K562 (cell line): ENCODE measurements at regions not wholly inside any gene's neighbourhood (a gene's known extent, or its start where the extent isn't known, plus 50 kb on each side); places are given as distances from the start of the nearest gene placed in this dataset.

Experiments
- ATAC-seq: fragments of 200-7000 bp; cut with Tn5 transposase; 3 replicates; pipeline ENCODE4 v1.9.1; 2020; ENCODE audit warnings: moderate library complexity
- BruUV-seq: library from RNA; stranded (reverse); fragments of 400-500 nt; replicated peaks from 2 replicates; lab custom pipeline; 2021; lab: Mats Ljungman, UMichigan
- CTCF ChIA-PET: fragments of 300-600 bp; formaldehyde crosslinking; extraction: SDS; loops from one replicate; lab custom pipeline; 2021; ENCODE audit warnings: low intra/inter-chr PET ratio; lab: Yijun Ruan, JAX
- POLR2A ChIA-PET: fragments of 300-600, 350-650 bp; sonication (Branson Sonifier 250); formaldehyde crosslinking; extraction: SDS; loops from one replicate; lab custom pipeline; 2021; ENCODE audit warnings: antibody characterized with exemption, inconsistent platforms; lab: Yijun Ruan, JAX
- DNase-seq, 4 experiments: peaks; one replicate each; pipeline versions ENCODE4 v3.0.0 to v3.0.0-alpha.2; 2011 to 2018; ENCODE audit warnings: low spot score in 3 of 4, mixed read lengths in 3 of 4; ENCODE audit errors: extremely low read depth in 1 of 4
- FAIRE-seq: peaks from 2 replicates; lab custom pipeline; 2011; peaks lifted over from hg19 to GRCh38; lab: Jason Lieb, UNC
- H2AFZ ChIP-seq: 2 replicates; pipeline ENCODE4 v1.6.0; 2011; ENCODE audit warnings: low read depth, low read length, control low read depth, inconsistent platforms
- H3K27ac ChIP-seq: fragments of 200-600 bp; 3 replicates; pipeline ENCODE4 v1.8.0; 2011; ENCODE audit warnings: low read depth, mild to moderate bottlenecking, control low read depth, inconsistent platforms, low read length, moderate library complexity, mixed read lengths; ENCODE audit errors: extremely low read depth
- H3K27me3 ChIP-seq, 2 experiments: fragments of 300-600 bp in 1 of 2; 2 replicates in 1 of 2; 3 replicates in 1 of 2; pipeline versions ENCODE4 v1.6.0 to v1.8.0; 2011; ENCODE audit warnings: inconsistent platforms in 2 of 2, low read length in 2 of 2, mild to moderate bottlenecking in 1 of 2, mixed read lengths in 1 of 2, moderate library complexity in 1 of 2; ENCODE audit not compliant: control insufficient read depth in 2 of 2, insufficient read depth in 2 of 2
- H3K36me3 ChIP-seq: fragments of 300-600 bp; 3 replicates; pipeline ENCODE4 v1.8.0; 2011; ENCODE audit warnings: mild to moderate bottlenecking, low read length, inconsistent platforms; ENCODE audit not compliant: control insufficient read depth, insufficient read depth
- H3K4me1 ChIP-seq, 2 experiments: fragments of 200-600 bp in 1 of 2; replicated peaks in 1 of 2; 2 replicates in 1 of 2; 3 replicates in 1 of 2; pipeline versions ENCODE4 v1.5.1 to v1.8.0; 2011; ENCODE audit warnings: inconsistent platforms in 2 of 2, low read length in 2 of 2, mild to moderate bottlenecking in 1 of 2, mixed read lengths in 1 of 2, moderate library complexity in 1 of 2; ENCODE audit not compliant: control insufficient read depth in 2 of 2, insufficient read depth in 2 of 2
- H3K4me2 ChIP-seq: 2 replicates; pipeline ENCODE4 v1.6.1; 2011; ENCODE audit warnings: low read length, control low read depth, inconsistent platforms, mixed read lengths; ENCODE audit not compliant: insufficient read depth
- H3K4me3 ChIP-seq: fragments of 200-600 bp; sonication (generic), shearing (Covaris generic); 2 replicates; pipeline ENCODE4 v1.5.1; 2016; ENCODE audit warnings: control low read depth, inconsistent platforms
- H3K79me2 ChIP-seq: fragments of 200-600 bp; 3 replicates; pipeline ENCODE4 v1.8.0; 2011; ENCODE audit warnings: low read length, inconsistent platforms; ENCODE audit not compliant: control insufficient read depth, insufficient read depth
- H3K9ac ChIP-seq, 2 experiments: 2 replicates each; pipeline versions ENCODE4 v1.6.0 to v1.6.1; 2011; ENCODE audit warnings: low read depth in 2 of 2, low read length in 2 of 2, control low read depth in 1 of 2, inconsistent platforms in 1 of 2, mild to moderate bottlenecking in 1 of 2, mixed read lengths in 1 of 2; ENCODE audit not compliant: insufficient read depth in 1 of 2
- H3K9me1 ChIP-seq: one replicate; pipeline ENCODE4 v1.6.0; 2011; ENCODE audit warnings: inconsistent platforms, mild to moderate bottlenecking, low read length, moderate library complexity; ENCODE audit not compliant: control insufficient read depth, insufficient read depth
- H3K9me3 ChIP-seq: replicated peaks from 2 replicates; pipeline ENCODE4 v1.5.1; 2011; ENCODE audit warnings: low read depth, low read length, inconsistent platforms; ENCODE audit not compliant: control insufficient read depth, insufficient read depth
- H4K20me1 ChIP-seq: replicated peaks from 2 replicates; pipeline ENCODE4 v1.6.1; 2011; ENCODE audit warnings: low read length, inconsistent platforms, mixed read lengths; ENCODE audit not compliant: control insufficient read depth, insufficient read depth
- KLF6 ChIP-seq: fragments of 250-450 bp; sonication (Bioruptor Pico); IDR thresholded peaks from 2 replicates; pipeline ENCODE4 v1.4.0; 2020; ENCODE audit warnings: mild to moderate bottlenecking, moderate library complexity, borderline replicate concordance
- SMARCA4 ChIP-seq: fragments of 450-650 bp; IDR thresholded peaks from 2 replicates; pipeline ENCODE4 v1.6.1; 2016
- SREBF1 ChIP-seq: fragments of 150-350 bp; IDR thresholded peaks from 2 replicates; pipeline ENCODE4 v1.6.1; 2014; ENCODE audit warnings: antibody characterized with exemption, low read depth, low read length, borderline replicate concordance
- ZNF165 ChIP-seq: fragments of 250-450 bp; sonication (Bioruptor Pico); IDR thresholded peaks from 2 replicates; pipeline ENCODE4 v1.4.0; 2020; ENCODE audit warnings: borderline replicate concordance
- ZNF699 ChIP-seq: fragments of 250-450 bp; sonication (Bioruptor Pico); IDR thresholded peaks from 2 replicates; pipeline ENCODE4 v1.8.0; 2021; ENCODE audit warnings: mild to moderate bottlenecking, moderate library complexity; ENCODE audit not compliant: insufficient replicate concordance
- WGBS: fragments of 100-300 bp; shearing (Covaris generic); methylation state at CpG from one replicate; pipeline ENCODE4 v1.1.6; 2016; ENCODE audit warnings: low coverage, mixed read lengths; ENCODE audit not compliant: insufficient coverage; ENCODE audit errors: missing lambda C conversion rate; 5-methylcytosine and 5-hydroxymethylcytosine counted together
- in situ Hi-C: fragments of 300-500 bp; cut with MboI; formaldehyde crosslinking; loops from 4 replicates; pipeline ENCODE4 v1.15.0; 2018; ENCODE audit warnings: inconsistent platforms, mixed read lengths
- intact Hi-C: fragments of 100-400 bp; cut with micrococcal nuclease; formaldehyde crosslinking; loops from 2 replicates; pipeline ENCODE4 v1.14.2; 2022
- TF ChIP-seq, protein P1 (sequence below): fragments of 250-450 bp; sonication (Bioruptor Pico); IDR thresholded peaks from 2 replicates; pipeline ENCODE4 v1.9.0; 2021; ENCODE audit warnings: mild to moderate bottlenecking, inconsistent platforms
- TF ChIP-seq, protein P2 (sequence below): fragments of 200-800 bp; sonication (Bioruptor generic); IDR thresholded peaks from 2 replicates; pipeline ENCODE4 v1.6.1; 2016; ENCODE audit warnings: missing genetic modification characterization, missing compliant biosample characterization
- TF ChIP-seq, protein P3 (sequence below): sonication (generic); formaldehyde crosslinking; IDR thresholded peaks from 2 replicates; pipeline ENCODE4 v1.9.0; 2022; ENCODE audit warnings: mild to moderate bottlenecking, missing genetic modification reagents
- TF ChIP-seq, protein P4 (sequence below): sonication (generic); formaldehyde crosslinking; IDR thresholded peaks from 2 replicates; pipeline ENCODE4 v1.8.0; 2022; ENCODE audit warnings: mild to moderate bottlenecking, missing genetic modification reagents

DNA sequence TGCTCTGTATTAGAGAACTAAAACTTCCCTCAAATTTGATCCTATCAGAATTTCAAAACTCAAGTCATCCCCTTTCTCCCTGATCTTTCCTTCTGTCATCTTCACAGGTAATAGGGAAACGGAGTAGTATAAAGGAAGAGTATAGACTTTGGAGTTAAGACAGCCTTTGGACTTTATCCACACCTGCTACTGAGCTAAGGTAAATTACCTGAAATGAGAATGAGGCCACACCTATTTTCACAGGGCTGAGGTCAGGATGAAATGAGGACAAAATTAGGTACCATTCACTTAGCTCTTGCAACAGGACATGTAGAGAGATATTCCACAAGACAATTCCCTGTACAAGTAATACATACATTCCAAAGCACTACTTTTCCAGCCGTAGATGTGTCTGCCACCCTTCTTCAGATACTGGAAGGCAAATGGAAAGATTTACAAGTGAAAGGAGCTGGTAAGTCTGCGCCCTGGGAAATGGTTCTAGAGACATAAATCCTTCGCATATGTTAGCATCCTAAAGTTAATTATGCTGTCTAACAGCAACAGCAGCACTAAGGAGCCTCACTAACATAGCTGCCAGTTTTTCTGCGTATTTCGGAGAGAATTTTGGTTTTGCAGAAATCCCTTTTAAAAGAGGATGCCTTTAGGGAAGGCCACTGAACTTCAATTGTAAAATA is 461.8 kb downstream of the SHQ1 start:
- FAIRE-seq (no peak), ATAC-seq (no peak), DNase-seq (no peak)
- peaks cover 4 to 37% of the 10 kb centered on the region in 2 experiments; a peak in 3 of 5 replicates for H3K4me1 ChIP-seq
- H3K9me3 ChIP-seq, result no peaks in the 10 kb centered on the region
- no peak overlapping the region for H3K27ac ChIP-seq
- H3K4me3 ChIP-seq, result no peak overlapping the region
- in situ Hi-C loops (no loop called here), intact Hi-C loops (no loop called here)
- H3K79me2 ChIP-seq, result peaks cover 100% of the 10 kb centered on the region
- CTCF ChIA-PET, result no interaction called here
- WGBS, result 83% methylated on average over 3 of the region's 6 CpGs
- no TSS peak for BruUV-seq
- no peak overlapping the region for H2AFZ ChIP-seq
- no peaks in the 10 kb centered on the region for H3K9me1 ChIP-seq
- peaks cover 77% of the 10 kb centered on the region for H4K20me1 ChIP-seq
- H3K4me2 ChIP-seq, result no peak overlapping the region
- no peak overlapping the region for H3K9ac ChIP-seq
- POLR2A ChIA-PET, result interaction anchor here (1.0 to 1.3 kb wide), 2 partner anchors 10 to 15 kb away, joined by 4 read pairs; no protein-coding TSS in a partner anchor
- H3K36me3 ChIP-seq, result peaks cover 14% of the 10 kb centered on the region; the same call in 2 of the 3 replicates
- no peaks in the 10 kb centered on the region for H3K27me3 ChIP-seq
- TF ChIP-seq, protein P1, sequence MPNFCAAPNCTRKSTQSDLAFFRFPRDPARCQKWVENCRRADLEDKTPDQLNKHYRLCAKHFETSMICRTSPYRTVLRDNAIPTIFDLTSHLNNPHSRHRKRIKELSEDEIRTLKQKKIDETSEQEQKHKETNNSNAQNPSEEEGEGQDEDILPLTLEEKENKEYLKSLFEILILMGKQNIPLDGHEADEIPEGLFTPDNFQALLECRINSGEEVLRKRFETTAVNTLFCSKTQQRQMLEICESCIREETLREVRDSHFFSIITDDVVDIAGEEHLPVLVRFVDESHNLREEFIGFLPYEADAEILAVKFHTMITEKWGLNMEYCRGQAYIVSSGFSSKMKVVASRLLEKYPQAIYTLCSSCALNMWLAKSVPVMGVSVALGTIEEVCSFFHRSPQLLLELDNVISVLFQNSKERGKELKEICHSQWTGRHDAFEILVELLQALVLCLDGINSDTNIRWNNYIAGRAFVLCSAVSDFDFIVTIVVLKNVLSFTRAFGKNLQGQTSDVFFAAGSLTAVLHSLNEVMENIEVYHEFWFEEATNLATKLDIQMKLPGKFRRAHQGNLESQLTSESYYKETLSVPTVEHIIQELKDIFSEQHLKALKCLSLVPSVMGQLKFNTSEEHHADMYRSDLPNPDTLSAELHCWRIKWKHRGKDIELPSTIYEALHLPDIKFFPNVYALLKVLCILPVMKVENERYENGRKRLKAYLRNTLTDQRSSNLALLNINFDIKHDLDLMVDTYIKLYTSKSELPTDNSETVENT, result no peak
- TF ChIP-seq KLF6 (CRISPR knock-in tag), result no peak
- TF ChIP-seq, protein P2, sequence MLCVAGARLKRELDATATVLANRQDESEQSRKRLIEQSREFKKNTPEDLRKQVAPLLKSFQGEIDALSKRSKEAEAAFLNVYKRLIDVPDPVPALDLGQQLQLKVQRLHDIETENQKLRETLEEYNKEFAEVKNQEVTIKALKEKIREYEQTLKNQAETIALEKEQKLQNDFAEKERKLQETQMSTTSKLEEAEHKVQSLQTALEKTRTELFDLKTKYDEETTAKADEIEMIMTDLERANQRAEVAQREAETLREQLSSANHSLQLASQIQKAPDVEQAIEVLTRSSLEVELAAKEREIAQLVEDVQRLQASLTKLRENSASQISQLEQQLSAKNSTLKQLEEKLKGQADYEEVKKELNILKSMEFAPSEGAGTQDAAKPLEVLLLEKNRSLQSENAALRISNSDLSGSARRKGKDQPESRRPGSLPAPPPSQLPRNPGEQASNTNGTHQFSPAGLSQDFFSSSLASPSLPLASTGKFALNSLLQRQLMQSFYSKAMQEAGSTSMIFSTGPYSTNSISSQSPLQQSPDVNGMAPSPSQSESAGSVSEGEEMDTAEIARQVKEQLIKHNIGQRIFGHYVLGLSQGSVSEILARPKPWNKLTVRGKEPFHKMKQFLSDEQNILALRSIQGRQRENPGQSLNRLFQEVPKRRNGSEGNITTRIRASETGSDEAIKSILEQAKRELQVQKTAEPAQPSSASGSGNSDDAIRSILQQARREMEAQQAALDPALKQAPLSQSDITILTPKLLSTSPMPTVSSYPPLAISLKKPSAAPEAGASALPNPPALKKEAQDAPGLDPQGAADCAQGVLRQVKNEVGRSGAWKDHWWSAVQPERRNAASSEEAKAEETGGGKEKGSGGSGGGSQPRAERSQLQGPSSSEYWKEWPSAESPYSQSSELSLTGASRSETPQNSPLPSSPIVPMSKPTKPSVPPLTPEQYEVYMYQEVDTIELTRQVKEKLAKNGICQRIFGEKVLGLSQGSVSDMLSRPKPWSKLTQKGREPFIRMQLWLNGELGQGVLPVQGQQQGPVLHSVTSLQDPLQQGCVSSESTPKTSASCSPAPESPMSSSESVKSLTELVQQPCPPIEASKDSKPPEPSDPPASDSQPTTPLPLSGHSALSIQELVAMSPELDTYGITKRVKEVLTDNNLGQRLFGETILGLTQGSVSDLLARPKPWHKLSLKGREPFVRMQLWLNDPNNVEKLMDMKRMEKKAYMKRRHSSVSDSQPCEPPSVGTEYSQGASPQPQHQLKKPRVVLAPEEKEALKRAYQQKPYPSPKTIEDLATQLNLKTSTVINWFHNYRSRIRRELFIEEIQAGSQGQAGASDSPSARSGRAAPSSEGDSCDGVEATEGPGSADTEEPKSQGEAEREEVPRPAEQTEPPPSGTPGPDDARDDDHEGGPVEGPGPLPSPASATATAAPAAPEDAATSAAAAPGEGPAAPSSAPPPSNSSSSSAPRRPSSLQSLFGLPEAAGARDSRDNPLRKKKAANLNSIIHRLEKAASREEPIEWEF (CRISPR knock-in tag), result no peak
- no peak for TF ChIP-seq SMARCA4
- TF ChIP-seq ZNF165 (CRISPR knock-in tag), result no peak
- TF ChIP-seq SREBF1, result no peak
- TF ChIP-seq, protein P3, sequence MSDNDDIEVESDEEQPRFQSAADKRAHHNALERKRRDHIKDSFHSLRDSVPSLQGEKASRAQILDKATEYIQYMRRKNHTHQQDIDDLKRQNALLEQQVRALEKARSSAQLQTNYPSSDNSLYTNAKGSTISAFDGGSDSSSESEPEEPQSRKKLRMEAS (CRISPR knock-in tag), result no peak
- TF ChIP-seq ZNF699 (CRISPR knock-in tag), result no peak
- TF ChIP-seq, protein P4, sequence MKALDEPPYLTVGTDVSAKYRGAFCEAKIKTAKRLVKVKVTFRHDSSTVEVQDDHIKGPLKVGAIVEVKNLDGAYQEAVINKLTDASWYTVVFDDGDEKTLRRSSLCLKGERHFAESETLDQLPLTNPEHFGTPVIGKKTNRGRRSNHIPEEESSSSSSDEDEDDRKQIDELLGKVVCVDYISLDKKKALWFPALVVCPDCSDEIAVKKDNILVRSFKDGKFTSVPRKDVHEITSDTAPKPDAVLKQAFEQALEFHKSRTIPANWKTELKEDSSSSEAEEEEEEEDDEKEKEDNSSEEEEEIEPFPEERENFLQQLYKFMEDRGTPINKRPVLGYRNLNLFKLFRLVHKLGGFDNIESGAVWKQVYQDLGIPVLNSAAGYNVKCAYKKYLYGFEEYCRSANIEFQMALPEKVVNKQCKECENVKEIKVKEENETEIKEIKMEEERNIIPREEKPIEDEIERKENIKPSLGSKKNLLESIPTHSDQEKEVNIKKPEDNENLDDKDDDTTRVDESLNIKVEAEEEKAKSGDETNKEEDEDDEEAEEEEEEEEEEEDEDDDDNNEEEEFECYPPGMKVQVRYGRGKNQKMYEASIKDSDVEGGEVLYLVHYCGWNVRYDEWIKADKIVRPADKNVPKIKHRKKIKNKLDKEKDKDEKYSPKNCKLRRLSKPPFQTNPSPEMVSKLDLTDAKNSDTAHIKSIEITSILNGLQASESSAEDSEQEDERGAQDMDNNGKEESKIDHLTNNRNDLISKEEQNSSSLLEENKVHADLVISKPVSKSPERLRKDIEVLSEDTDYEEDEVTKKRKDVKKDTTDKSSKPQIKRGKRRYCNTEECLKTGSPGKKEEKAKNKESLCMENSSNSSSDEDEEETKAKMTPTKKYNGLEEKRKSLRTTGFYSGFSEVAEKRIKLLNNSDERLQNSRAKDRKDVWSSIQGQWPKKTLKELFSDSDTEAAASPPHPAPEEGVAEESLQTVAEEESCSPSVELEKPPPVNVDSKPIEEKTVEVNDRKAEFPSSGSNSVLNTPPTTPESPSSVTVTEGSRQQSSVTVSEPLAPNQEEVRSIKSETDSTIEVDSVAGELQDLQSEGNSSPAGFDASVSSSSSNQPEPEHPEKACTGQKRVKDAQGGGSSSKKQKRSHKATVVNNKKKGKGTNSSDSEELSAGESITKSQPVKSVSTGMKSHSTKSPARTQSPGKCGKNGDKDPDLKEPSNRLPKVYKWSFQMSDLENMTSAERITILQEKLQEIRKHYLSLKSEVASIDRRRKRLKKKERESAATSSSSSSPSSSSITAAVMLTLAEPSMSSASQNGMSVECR (CRISPR knock-in tag), result no peak
